ENCODE measurements at regions not wholly inside any gene's neighbourhood (a gene's known extent, or its start where the extent isn't known, plus 50 kb on each side); places are given as distances from the start of the nearest gene placed in this dataset.

GRCh38 chr15:62828364-62828763, 214.2 kb upstream of the TPM1 start:
- ChIA-PET CTCF (no interaction called here), POLR2A (ENCODE audit: low non-redundant PET) (no interaction called here)
- no peaks in the 10 kb centered on the region for H3K36me3 ChIP-seq (ENCODE audit: insufficient read depth, low read length, poor library complexity, severe bottlenecking)

DNA sequence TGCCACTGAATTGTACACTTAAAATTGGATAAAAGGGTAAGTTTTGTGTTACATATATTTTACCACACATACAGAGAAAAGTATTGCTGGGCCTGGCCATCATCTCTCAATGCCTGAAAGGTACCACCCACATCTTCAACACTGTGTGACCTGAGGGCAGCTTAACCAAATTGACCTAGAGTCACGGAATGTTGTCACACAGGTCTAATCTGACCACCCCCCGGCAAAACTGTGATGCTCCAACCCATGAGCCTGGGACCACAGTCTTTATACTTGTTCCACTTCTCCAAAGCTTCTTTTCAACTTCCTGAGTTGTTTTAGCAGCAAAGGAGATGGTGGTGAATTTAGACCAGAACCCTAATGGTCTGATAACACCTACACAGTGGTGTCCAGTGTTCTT, 210.3 kb upstream of the TPM1 start:
- intact Hi-C loops (cut with micrococcal nuclease; ENCODE audit: unreplicated experiment), result no loop called here
- TF ChIP-seq CTCF (conservative IDR thresholded peaks at IDR 0.05; ENCODE audit: low read depth, low read length) (no peak), EZH2 (IDR thresholded peaks at IDR 0.05; ENCODE audit: borderline replicate concordance, low read depth, low read length, poor library complexity, severe bottlenecking) (no peak)
- CTCF ChIA-PET, result no interaction called here
- H3K4me3 ChIP-seq (ENCODE audit: low read depth, low read length, poor library complexity, severe bottlenecking), result no peak overlapping the region
- POLR2A ChIA-PET (ENCODE audit: low non-redundant PET), result no interaction called here
- H3K9me3 ChIP-seq (ENCODE audit: low read depth, low read length, poor library complexity, severe bottlenecking), result no peaks in the 10 kb centered on the region
- no peak overlapping the region for H3K27ac ChIP-seq (ENCODE audit: low read depth, low read length, poor library complexity, severe bottlenecking)
- no TSS peak for BruUV-seq (replicated peaks)
- no peaks in the 10 kb centered on the region for H3K36me3 ChIP-seq (ENCODE audit: insufficient read depth, low read length, poor library complexity, severe bottlenecking)
- H3K27me3 ChIP-seq (replicated peaks; ENCODE audit: insufficient read depth, low read depth, low read length, poor library complexity), result no peaks in the 10 kb centered on the region
- no peak for DNase-seq (ENCODE audit: low spot score)
- no peaks in the 10 kb centered on the region for H3K4me1 ChIP-seq (ENCODE audit: insufficient read depth, low read length, poor library complexity, severe bottlenecking)

More at GRCh38 chr15:62828364-62828763, 214.2 kb upstream of the TPM1 start:
- no TSS peak for BruUV-seq (replicated peaks)
- Histone ChIP-seq H3K27ac (ENCODE audit: low read depth, low read length, poor library complexity, severe bottlenecking) (no peak overlapping the region), H3K9me3 (ENCODE audit: low read depth, low read length, poor library complexity, severe bottlenecking) (no peaks in the 10 kb centered on the region), H3K4me3 (ENCODE audit: low read depth, low read length, poor library complexity, severe bottlenecking) (no peak overlapping the region), H3K27me3 (replicated peaks; ENCODE audit: insufficient read depth, low read depth, low read length, poor library complexity) (no peaks in the 10 kb centered on the region), H3K4me1 (ENCODE audit: insufficient read depth, low read length, poor library complexity, severe bottlenecking) (no peaks in the 10 kb centered on the region)
- intact Hi-C loops (cut with micrococcal nuclease; ENCODE audit: unreplicated experiment), result no loop called here
- DNase-seq (ENCODE audit: low spot score), result no peak
- TF ChIP-seq EZH2 (IDR thresholded peaks at IDR 0.05; ENCODE audit: borderline replicate concordance, low read depth, low read length, poor library complexity, severe bottlenecking) (no peak), CTCF (conservative IDR thresholded peaks at IDR 0.05; ENCODE audit: low read depth, low read length) (no peak)

- H3K36me3 ChIP-seq (ENCODE audit: insufficient read depth, low read length, poor library complexity, severe bottlenecking), result no peaks in the 10 kb centered on the region
- no peaks in the 10 kb centered on the region for H3K4me1 ChIP-seq (ENCODE audit: insufficient read depth, low read length, poor library complexity, severe bottlenecking)
- no peaks in the 10 kb centered on the region for H3K27me3 ChIP-seq (replicated peaks; ENCODE audit: insufficient read depth, low read depth, low read length, poor library complexity)
- POLR2A ChIA-PET (ENCODE audit: low non-redundant PET), result no interaction called here
- no peaks in the 10 kb centered on the region for H3K9me3 ChIP-seq (ENCODE audit: low read depth, low read length, poor library complexity, severe bottlenecking)
- CTCF ChIA-PET, result no interaction called here
- H3K27ac ChIP-seq (ENCODE audit: low read depth, low read length, poor library complexity, severe bottlenecking), result no peak overlapping the region
- no peak for DNase-seq (ENCODE audit: low spot score)
- no peak overlapping the region for H3K4me3 ChIP-seq (ENCODE audit: low read depth, low read length, poor library complexity, severe bottlenecking)
- intact Hi-C loops (cut with micrococcal nuclease; ENCODE audit: unreplicated experiment), result no loop called here
- TF ChIP-seq CTCF (conservative IDR thresholded peaks at IDR 0.05; ENCODE audit: low read depth, low read length) (no peak), EZH2 (IDR thresholded peaks at IDR 0.05; ENCODE audit: borderline replicate concordance, low read depth, low read length, poor library complexity, severe bottlenecking) (no peak)
- BruUV-seq (replicated peaks), result no TSS peak
These were observed 208.9 kb upstream of the TPM1 start for GRCh38 chr15:62833646-62834045.

All from A673 (cell line).